ENCODE measurements at regions not wholly inside any gene's neighbourhood (a gene's known extent, or its start where the extent isn't known, plus 50 kb on each side); places are given as distances from the start of the nearest gene placed in this dataset.

DNA sequence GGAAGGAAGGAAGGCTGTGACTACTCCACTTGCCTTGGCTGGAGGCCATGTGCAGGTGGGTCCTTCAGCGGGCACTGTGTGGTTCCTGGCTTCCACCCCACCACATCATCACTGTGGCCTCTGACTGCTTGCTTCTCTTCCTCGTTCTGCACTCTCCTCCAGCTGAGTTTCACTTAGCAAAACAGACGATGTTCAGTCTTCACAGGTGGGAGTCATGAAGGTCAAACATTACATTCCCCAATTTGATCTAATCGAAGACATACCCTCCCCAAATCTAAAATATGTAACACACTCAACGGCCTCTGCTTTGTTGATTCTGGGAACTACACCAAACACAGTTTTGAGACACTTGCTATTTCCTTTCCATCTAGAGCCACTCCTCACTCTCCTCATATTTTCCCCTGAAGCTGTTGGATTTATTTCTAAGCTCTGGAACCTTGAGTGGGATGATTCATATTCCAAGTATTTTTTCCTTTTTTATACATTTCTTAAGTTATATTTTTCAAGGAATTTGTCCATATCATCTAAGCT, 132.5 kb upstream of the FOXA2 start:
- TF ChIP-seq HDAC6 (IDR thresholded peaks at IDR 0.05; ENCODE audit: unreplicated experiment) (no peak), EZH2 (IDR thresholded peaks at IDR 0.05; ENCODE audit: borderline replicate concordance, control insufficient read depth, low read depth, low read length) (no peak), MEF2A (IDR thresholded peaks at IDR 0.05; ENCODE audit: insufficient read depth, low read depth, low read length) (no peak), ZNF687 (IDR thresholded peaks at IDR 0.05) (no peak), POLR2AphosphoS5 (IDR thresholded peaks at IDR 0.05; ENCODE audit: low read length) (no peak), ATF2 (IDR thresholded peaks at IDR 0.05; ENCODE audit: low read length) (no peak), GABPA (IDR thresholded peaks at IDR 0.05; ENCODE audit: low read depth) (no peak), SKIL (IDR thresholded peaks at IDR 0.05; ENCODE audit: low read depth, poor library complexity, severe bottlenecking) (no peak)
- TF ChIP-seq, protein P1, sequence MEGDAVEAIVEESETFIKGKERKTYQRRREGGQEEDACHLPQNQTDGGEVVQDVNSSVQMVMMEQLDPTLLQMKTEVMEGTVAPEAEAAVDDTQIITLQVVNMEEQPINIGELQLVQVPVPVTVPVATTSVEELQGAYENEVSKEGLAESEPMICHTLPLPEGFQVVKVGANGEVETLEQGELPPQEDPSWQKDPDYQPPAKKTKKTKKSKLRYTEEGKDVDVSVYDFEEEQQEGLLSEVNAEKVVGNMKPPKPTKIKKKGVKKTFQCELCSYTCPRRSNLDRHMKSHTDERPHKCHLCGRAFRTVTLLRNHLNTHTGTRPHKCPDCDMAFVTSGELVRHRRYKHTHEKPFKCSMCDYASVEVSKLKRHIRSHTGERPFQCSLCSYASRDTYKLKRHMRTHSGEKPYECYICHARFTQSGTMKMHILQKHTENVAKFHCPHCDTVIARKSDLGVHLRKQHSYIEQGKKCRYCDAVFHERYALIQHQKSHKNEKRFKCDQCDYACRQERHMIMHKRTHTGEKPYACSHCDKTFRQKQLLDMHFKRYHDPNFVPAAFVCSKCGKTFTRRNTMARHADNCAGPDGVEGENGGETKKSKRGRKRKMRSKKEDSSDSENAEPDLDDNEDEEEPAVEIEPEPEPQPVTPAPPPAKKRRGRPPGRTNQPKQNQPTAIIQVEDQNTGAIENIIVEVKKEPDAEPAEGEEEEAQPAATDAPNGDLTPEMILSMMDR (IDR thresholded peaks at IDR 0.05 in 2 of 3, conservative IDR thresholded peaks at IDR 0.05 in 1 of 3; ENCODE audit: control insufficient read depth in 2 of 3, extremely low read depth in 1 of 3, insufficient read depth in 1 of 3, low read depth in 3 of 3, low read length in 3 of 3) = no peak

Data from GM12878 (cell line).